ENCODE measurements at regions not wholly inside any gene's neighbourhood (a gene's known extent, or its start where the extent isn't known, plus 50 kb on each side); places are given as distances from the start of the nearest gene placed in this dataset.

DNA sequence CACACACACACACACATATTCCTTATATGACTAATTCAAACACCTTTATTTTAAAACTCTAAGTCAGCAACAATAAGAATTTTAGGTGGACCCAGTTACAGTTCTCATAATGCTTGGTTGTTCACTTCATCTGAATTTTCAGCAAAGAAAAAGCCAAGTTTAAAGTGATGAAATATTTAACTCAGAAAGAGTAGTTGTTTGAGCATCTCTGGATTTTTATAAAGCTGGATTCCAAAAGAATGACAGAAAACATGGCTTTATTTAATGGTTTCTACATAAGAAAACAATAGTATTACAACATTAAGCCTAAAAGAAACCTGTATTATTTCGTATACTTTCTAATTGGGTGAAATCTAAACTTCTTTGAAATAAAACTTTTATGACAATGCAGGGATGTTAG, 54.2 kb upstream of the ADAMTS5 start:
- no peak for DNase-seq (ENCODE audit: low spot score)

DNA sequence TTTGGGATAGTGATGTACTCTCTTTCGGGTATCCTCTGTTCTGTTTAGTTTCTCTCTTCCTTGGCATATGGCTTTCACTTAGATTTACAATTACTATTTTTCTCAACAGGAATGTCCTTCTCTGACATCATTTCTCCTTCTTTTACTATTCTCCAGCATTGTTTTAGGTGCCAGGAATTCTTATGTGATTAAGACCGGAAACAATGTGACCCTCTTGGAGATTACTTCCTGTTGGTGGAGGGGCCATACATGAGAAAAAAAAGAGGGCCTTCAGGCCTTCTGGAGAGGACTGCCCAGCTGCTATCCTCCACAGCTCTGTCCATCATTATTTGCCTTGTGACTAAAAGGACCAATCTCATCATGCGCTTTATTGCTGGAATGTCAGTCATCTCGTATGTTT, 50.4 kb upstream of the ADAMTS5 start:
- DNase-seq (ENCODE audit: low spot score), result no peak
